ENCODE measurements at regions not wholly inside any gene's neighbourhood (a gene's known extent, or its start where the extent isn't known, plus 50 kb on each side); places are given as distances from the start of the nearest gene placed in this dataset.

DNA sequence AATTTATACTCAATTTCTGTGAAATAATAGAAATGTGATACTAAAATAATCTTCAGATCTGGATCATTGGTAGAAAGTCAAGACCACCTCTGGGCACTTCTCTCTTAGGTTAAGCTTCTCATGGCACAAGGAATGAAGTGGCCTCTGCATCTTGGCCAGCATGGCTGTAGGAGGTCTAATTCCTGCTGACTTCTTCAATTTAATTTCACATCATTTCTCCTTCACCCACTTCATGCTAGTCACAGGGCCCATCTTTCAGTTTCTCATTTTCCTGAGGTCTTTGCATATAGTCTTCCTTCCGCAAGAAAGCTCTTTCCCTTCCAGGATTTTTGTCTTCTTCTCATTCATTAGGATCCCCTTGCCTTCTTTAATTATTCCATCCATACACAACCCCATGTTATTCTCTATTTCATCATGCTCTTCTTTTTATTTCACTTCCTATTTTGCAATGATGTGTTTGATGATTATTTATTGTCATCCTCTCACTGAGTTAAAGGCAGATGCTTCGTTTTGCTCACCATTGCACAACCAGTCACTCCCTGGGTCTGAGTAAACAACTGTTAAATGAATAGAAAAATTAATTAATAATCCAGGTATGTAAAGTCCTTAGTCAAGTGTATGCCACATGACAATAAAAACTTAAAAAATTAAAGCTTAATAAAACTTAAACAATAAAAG is 397.4 kb downstream of the SPRY2 start:
- TF ChIP-seq, protein P1, sequence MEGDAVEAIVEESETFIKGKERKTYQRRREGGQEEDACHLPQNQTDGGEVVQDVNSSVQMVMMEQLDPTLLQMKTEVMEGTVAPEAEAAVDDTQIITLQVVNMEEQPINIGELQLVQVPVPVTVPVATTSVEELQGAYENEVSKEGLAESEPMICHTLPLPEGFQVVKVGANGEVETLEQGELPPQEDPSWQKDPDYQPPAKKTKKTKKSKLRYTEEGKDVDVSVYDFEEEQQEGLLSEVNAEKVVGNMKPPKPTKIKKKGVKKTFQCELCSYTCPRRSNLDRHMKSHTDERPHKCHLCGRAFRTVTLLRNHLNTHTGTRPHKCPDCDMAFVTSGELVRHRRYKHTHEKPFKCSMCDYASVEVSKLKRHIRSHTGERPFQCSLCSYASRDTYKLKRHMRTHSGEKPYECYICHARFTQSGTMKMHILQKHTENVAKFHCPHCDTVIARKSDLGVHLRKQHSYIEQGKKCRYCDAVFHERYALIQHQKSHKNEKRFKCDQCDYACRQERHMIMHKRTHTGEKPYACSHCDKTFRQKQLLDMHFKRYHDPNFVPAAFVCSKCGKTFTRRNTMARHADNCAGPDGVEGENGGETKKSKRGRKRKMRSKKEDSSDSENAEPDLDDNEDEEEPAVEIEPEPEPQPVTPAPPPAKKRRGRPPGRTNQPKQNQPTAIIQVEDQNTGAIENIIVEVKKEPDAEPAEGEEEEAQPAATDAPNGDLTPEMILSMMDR (IDR thresholded peaks at IDR 0.05): no peak
- TF ChIP-seq POLR2A (IDR thresholded peaks at IDR 0.05): no peak
- no peak for TF ChIP-seq POLR2AphosphoS5 (IDR thresholded peaks at IDR 0.05)

Data from prostate gland (tissue), 2 donors.